Colonic mucosa (tissue), 4 donors: ENCODE measurements at regions not wholly inside any gene's neighbourhood (a gene's known extent, or its start where the extent isn't known, plus 50 kb on each side); places are given as distances from the start of the nearest gene placed in this dataset.

Source experiments
- DNase-seq: peaks from one replicate; pipeline ENCODE4 v3.0.0-alpha.2; 2020
- H3K27ac ChIP-seq: fragments of 200-600 bp; one replicate; pipeline ENCODE4 v1.8.0; 2021
- H3K27me3 ChIP-seq: fragments of 200-600 bp; one replicate; pipeline ENCODE4 v1.8.0; 2021
- H3K36me3 ChIP-seq: fragments of 200-600 bp; one replicate; pipeline ENCODE4 v1.8.0; 2021
- H3K4me1 ChIP-seq: fragments of 200-600 bp; one replicate; pipeline ENCODE4 v1.8.0; 2021; ENCODE audit warnings: mild to moderate bottlenecking
- H3K4me3 ChIP-seq: fragments of 200-600 bp; one replicate; pipeline ENCODE4 v1.8.0; 2021
- H3K9ac ChIP-seq, 2 donors: one replicate each; pipeline ENCODE4 v1.7.0; 2013; ENCODE audit warnings: control low read depth in 2 of 2, low read depth in 2 of 2, low read length in 2 of 2
- H3K9me3 ChIP-seq: fragments of 200-600 bp; one replicate; pipeline ENCODE4 v1.8.0; 2021
- intact Hi-C: fragments of 100-400 bp; cut with DNase I; formaldehyde crosslinking; loops from one replicate; pipeline ENCODE4 v1.14.1; 2022
- TF ChIP-seq, protein P1 (sequence below): fragments of 200-600 bp; IDR thresholded peaks from one replicate; pipeline ENCODE4 v1.8.0; 2022; ENCODE audit warnings: antibody characterized with exemption, mild to moderate bottlenecking
- donor health status: healthy.
- donor health status: DM: no; HTN: no; CAD: no.
- donor health status: DM: no; HTN: no; CAD: no.

DNA sequence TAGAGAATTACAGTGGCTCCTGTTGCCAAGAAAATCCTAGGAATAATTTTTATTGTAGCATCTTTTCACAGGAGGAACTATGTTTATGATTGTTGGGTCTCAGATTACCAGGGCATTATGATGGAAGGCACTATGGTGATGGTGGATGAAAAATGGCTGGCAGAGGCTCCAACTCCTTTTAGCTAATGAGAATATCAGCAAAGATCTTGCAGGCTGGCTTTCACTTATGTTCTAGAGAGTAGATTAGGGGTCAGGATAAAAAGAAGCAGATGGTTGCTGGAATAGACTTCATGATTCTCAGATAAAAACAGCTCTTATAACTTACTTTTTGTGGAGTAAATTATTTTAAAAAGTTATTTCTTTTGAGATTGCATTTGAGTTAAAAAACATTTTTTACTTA is 501.9 kb downstream of the TRHDE start:
- TF ChIP-seq, protein P1, sequence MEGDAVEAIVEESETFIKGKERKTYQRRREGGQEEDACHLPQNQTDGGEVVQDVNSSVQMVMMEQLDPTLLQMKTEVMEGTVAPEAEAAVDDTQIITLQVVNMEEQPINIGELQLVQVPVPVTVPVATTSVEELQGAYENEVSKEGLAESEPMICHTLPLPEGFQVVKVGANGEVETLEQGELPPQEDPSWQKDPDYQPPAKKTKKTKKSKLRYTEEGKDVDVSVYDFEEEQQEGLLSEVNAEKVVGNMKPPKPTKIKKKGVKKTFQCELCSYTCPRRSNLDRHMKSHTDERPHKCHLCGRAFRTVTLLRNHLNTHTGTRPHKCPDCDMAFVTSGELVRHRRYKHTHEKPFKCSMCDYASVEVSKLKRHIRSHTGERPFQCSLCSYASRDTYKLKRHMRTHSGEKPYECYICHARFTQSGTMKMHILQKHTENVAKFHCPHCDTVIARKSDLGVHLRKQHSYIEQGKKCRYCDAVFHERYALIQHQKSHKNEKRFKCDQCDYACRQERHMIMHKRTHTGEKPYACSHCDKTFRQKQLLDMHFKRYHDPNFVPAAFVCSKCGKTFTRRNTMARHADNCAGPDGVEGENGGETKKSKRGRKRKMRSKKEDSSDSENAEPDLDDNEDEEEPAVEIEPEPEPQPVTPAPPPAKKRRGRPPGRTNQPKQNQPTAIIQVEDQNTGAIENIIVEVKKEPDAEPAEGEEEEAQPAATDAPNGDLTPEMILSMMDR, result no peak
- Histone ChIP-seq H3K36me3 (no peaks in the 10 kb centered on the region), H3K9me3 (no peaks in the 10 kb centered on the region), H3K9ac (no peak overlapping the region), H3K4me3 (no peak overlapping the region), H3K27ac (no peak overlapping the region), H3K27me3 (no peaks in the 10 kb centered on the region), H3K4me1 (no peaks in the 10 kb centered on the region)
- DNase-seq, result no peak
- intact Hi-C loops, result no loop called here

DNA sequence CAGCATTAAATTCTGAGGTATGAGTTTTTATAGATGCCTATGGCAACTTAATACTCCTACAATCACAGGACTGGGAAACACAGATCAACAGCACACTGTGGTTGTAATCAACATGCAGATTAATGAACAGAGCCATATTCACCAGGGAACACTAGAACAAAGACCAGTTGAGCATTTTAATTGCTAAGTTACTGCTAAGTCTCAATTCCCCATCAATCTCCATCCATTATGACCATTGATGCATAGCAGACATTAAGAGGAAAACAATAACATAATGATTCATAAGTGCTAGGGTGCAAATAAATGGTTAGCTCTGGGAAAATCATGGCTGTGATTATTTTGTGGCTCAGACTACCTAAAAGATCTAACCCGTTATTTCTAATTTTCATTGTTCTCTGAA is 505.6 kb downstream of the TRHDE start:
- no peak overlapping the region for H3K27ac ChIP-seq
- no peak for DNase-seq
- H3K9me3 ChIP-seq, result no peaks in the 10 kb centered on the region
- no peak overlapping the region for H3K4me3 ChIP-seq
- H3K36me3 ChIP-seq, result no peaks in the 10 kb centered on the region
- H3K9ac ChIP-seq, result no peak overlapping the region
- H3K27me3 ChIP-seq, result no peaks in the 10 kb centered on the region
- H3K4me1 ChIP-seq, result no peaks in the 10 kb centered on the region
- TF ChIP-seq, protein P1, result no peak
- intact Hi-C loops, result no loop called here

DNA sequence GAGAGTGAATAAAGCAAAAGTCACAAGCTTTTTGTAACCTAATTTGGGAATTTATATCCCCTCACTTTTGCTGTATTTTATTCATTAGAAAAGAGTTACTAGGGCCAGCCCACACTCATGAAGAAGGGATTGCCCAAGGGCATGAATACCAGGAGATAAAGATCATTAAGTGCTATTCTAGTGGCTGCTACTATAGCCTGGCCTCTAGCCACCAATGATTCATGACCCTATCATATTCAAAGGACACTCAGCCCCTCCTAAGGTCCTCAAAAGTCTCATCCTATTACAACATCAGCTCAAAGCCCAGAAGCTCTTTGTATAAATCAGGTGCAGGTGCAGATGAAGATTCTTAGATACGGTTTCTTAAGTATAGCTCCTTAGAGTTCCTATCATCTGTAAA is 518.1 kb downstream of the TRHDE start:
- no peaks in the 10 kb centered on the region for H3K4me1 ChIP-seq
- H3K9ac ChIP-seq, result no peak overlapping the region
- no peak overlapping the region for H3K4me3 ChIP-seq
- no peaks in the 10 kb centered on the region for H3K9me3 ChIP-seq
- no peak overlapping the region for H3K27ac ChIP-seq
- TF ChIP-seq, protein P1, result no peak
- no peak for DNase-seq
- no peaks in the 10 kb centered on the region for H3K36me3 ChIP-seq
- no peaks in the 10 kb centered on the region for H3K27me3 ChIP-seq
- intact Hi-C loops, result no loop called here

GRCh38 chr12:72792889-72793288 is 520.7 kb downstream of the TRHDE start:
- intact Hi-C loops, result no loop called here
- Histone ChIP-seq H3K27ac (no peak overlapping the region), H3K36me3 (no peaks in the 10 kb centered on the region), H3K9me3 (no peaks in the 10 kb centered on the region), H3K4me1 (no peaks in the 10 kb centered on the region), H3K4me3 (no peak overlapping the region), H3K9ac (no peak overlapping the region), H3K27me3 (no peaks in the 10 kb centered on the region)
- TF ChIP-seq, protein P1, result no peak
- no peak for DNase-seq

GRCh38 chr12:72793796-72794195 is 521.6 kb downstream of the TRHDE start:
- Histone ChIP-seq H3K9ac (no peak overlapping the region), H3K27me3 (no peaks in the 10 kb centered on the region), H3K36me3 (no peaks in the 10 kb centered on the region), H3K4me3 (no peak overlapping the region), H3K27ac (no peak overlapping the region), H3K4me1 (no peaks in the 10 kb centered on the region), H3K9me3 (no peaks in the 10 kb centered on the region)
- DNase-seq, result no peak
- intact Hi-C loops, result no loop called here
- TF ChIP-seq, protein P1, result no peak

DNA sequence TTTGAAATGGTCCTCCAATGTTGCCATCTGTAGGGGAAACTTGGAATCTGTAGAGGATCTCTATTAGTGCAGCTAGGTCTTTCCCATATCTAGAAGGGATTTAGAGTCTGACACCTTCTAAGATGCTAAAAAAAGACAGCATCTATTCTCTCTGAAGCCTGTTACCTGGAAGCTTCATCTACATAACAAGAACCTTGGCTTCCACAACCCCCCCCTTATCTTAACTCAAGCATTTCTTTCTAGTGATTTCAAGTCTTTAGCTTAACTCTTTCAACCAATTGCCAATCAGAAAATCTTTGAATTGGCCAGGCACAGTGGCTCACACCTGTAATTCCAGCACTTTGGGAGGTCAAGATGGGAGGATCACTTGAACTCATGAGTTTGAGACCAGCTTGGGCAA is 543.3 kb downstream of the TRHDE start:
- Histone ChIP-seq H3K27me3 (no peaks in the 10 kb centered on the region), H3K27ac (no peak overlapping the region), H3K4me1 (no peaks in the 10 kb centered on the region), H3K9ac (no peak overlapping the region), H3K9me3 (no peaks in the 10 kb centered on the region), H3K4me3 (no peak overlapping the region), H3K36me3 (no peaks in the 10 kb centered on the region)
- intact Hi-C loops, result no loop called here
- DNase-seq, result no peak
- TF ChIP-seq, protein P1, result no peak
